Hematopoietic multipotent progenitor cell treated with erythropoietin and hydrocortisone succinate and interleukin-3 and kit ligand, for 4 days (in vitro differentiated cells): ENCODE measurements at regions not wholly inside any gene's neighbourhood (a gene's known extent, or its start where the extent isn't known, plus 50 kb on each side); places are given as distances from the start of the nearest gene placed in this dataset.
A peak's percentile ranks its signal among the peaks of the same experiment; 100 is the strongest.
"Not testable (repeated sequence)": the region's sequence is repeated elsewhere in the genome, so short reads cannot be mapped to it uniquely, and the experiment has no call there.

Experiments used
- DNase-seq: peaks from one replicate; pipeline ENCODE4 v3.0.0-alpha.2; 2015

DNA sequence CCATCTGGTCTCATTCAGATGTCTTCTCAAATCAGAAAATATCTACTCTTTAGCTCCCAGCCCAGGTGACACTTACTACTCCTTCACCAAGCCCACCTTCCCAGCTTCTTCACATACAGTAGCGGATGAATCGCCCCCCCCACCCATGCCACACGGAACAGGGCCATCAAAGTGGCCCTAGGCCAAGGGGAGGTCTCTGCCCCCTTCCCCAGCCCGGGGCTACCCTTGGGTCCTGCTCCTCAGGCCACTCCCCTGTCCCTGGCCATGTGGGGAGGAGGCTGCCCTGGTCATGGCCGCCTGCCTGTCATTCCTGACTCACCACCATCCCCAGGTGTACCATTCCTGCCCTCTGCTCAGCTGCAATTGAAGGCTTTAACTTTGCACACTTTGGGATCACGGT is 142.8 kb downstream of the NECTIN1 start:
- no peak for DNase-seq

- DNase-seq = peak; percentile 57
Observed at GRCh38 chr11:119585043-119585781, 143.8 kb downstream of the NECTIN1 start.

GRCh38 chr11:119584193-119585042 is 144.6 kb downstream of the NECTIN1 start:
- peak; percentile 95 for DNase-seq

DNA sequence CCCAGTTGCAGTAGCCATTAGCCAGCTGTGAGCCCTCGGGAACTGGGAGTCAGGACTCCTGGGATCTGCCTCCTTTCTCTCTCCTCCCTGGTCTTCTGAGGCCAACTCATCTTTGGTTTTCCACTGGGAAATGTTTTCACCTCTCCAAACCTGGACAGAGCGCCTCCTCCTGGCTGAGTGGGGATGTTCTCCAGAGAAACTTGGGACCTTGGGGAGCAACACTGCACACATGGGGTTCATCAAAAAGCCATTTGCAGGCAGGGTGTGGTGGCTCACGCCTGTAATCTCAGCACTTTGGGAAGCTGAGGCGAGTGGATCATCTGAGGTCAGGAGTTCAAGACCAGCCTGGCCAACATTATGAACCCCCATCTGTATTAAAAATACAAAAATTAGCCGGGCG is 145.4 kb downstream of the NECTIN1 start:
- no peak for DNase-seq

GRCh38 chr11:119581396-119581795 is 147.6 kb downstream of the NECTIN1 start:
- not testable (repeated sequence) for DNase-seq

- no peak for DNase-seq
Observed at GRCh38 chr11:119580751-119581150, 148.2 kb downstream of the NECTIN1 start.

- DNase-seq = no peak
Observed at GRCh38 chr11:119580081-119580480, 148.9 kb downstream of the NECTIN1 start.

GRCh38 chr11:119578521-119579191 is 150.3 kb downstream of the NECTIN1 start:
- peak; percentile 89 for DNase-seq

GRCh38 chr11:119573858-119574257 is 150.9 kb upstream of the THY1 start:
- peak; percentile 90 for DNase-seq

DNA sequence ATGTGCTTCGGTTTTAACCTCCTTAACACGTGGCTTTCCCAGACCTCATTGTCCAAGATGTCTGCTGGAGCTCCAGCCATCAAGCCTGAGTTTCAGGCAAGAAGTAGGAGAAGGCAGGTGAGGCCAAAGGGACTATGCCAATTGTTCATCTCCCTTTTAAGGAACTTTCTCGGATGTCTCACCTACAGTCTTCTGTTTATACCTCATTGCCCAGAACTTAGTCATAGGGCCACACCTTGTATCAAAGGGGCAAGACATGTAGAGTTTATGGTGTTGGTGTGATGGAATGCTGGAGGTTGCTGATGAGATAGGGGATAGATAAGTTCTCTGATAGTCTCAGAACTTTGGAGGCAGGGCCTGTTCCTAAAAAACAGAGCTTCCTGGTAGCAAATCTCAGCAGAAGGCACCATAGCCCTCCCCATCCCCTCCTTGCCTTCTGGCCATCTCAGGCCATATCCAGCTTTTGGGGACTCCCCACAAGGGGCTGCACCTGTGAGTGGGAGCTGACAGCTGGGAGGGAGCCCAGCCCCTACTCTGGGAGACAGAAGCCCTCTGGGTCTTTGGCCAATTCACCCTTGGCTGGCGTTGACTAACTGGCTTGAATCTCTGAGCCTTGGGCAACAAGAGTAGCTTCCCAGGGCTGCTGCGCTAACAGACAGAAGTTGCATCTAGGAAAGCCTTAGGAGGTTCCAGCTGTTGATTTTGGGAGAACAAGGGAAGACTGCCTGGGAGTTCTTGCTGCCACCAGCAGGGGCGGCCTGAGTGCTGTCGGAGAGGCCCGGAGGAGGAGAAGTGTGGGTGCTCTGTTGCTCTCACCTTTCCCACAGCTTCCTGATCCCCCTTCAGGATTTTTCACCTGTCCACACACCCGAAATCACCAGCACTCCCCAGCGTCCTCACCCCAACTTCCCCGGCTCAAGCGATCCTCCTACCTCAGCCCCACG is 149.8 kb upstream of the THY1 start:
- no peak for DNase-seq

DNA sequence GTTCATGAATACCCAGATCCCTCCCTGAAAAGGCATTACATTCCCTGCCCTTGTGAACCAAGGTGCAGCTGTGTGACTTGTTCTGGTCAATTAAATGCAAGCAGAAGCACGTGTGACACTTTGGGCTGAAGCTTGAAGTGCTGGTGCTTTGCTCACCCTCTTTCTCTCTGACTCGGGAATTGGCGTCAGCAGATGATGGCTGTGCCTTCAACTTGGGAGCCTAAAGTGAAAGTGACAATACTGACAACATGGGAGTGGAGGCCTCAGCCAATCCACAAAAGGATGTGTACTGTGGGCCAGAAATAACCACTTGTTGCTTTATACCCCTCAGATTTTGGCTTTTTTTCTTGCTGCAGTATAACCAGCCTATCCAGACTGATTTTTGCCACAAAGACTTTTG is 148.3 kb upstream of the THY1 start:
- DNase-seq = no peak

DNA sequence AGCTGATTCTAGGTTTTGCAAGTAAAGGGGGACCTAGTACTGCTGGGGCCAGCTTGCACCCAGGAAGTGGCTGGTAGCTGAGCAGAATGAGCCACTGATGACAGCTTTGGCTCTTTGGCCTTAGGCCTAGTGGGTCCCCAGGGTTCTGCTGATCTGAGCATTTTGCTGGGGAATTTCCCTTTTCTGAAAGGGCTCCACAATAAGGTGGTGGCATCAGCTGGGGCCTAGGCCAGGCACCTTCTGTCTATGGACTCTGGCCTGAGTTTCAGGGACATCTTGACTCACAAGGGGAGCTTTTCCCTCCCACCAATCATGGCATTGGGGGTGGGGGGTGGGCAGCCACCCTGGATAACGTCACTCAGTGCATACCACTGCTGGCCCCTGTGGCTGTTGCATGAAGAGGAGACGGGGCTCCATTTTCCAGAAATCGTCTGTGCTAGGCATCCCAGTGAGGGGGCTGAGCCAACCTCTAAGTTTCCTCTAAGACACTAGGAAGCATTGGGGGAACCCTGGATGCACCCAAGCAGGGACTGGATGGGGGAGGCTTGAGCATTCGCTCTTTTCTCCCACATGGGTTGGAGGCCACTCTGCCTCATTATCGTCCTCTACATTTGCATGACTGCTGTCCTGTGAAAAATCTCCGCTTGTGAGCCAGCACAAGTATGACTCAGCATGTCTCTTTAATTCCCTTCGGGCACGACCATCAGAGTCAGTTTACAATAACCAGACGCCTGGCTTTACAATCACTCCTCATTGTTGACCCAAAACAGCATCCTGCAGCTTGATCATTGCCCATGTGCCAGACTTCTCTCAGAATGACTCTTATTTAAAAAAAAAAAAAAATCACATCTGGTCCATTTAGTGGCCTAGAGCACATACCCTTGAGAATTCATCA is 145.0 kb upstream of the THY1 start:
- DNase-seq = no peak

DNA sequence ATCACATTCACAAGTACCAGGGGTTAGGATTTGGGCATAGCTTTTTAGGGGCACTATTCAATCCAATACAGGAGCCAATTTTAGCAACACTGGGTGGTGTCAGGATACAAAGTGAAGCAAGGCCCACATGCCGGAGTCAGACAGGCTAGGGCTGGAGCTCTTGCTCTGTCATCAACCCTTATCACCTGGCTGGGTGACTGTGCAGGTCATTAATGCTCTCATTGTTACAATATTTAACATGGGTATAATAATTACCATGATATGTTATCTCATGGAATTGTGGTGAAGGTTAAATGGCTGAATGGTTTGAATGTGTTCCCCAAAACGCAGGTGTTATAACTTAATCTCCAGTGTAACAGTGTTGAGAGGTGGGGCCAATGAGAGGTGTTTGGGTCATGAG is 143.3 kb upstream of the THY1 start:
- no peak for DNase-seq

- DNase-seq = not testable (repeated sequence)
Observed at GRCh38 chr11:119565693-119566092, 142.7 kb upstream of the THY1 start.

- no peak for DNase-seq
Observed at GRCh38 chr11:119560961-119561360, 138.0 kb upstream of the THY1 start.

GRCh38 chr11:119560291-119560690 is 137.3 kb upstream of the THY1 start:
- DNase-seq = no peak

DNA sequence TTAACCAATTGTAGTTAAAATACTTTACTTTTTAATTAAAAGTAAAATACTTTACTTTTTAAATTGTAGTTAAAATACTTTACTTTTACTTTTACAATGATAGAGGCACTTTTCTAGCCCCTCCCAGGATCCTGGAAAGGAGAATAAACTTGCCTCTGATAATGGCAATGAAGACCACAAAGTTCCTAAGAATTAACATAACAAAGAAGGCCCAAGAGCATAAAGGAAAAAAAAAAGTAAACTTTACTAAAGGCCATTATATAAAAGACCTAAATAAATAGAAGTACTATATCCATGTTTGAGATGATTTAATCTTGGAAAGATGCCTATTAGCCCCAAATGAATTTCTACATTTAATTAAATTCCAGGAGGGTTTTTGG is 129.1 kb upstream of the THY1 start:
- DNase-seq = no peak

GRCh38 chr11:119551420-119552105 is 128.6 kb upstream of the THY1 start:
- no peak for DNase-seq

DNA sequence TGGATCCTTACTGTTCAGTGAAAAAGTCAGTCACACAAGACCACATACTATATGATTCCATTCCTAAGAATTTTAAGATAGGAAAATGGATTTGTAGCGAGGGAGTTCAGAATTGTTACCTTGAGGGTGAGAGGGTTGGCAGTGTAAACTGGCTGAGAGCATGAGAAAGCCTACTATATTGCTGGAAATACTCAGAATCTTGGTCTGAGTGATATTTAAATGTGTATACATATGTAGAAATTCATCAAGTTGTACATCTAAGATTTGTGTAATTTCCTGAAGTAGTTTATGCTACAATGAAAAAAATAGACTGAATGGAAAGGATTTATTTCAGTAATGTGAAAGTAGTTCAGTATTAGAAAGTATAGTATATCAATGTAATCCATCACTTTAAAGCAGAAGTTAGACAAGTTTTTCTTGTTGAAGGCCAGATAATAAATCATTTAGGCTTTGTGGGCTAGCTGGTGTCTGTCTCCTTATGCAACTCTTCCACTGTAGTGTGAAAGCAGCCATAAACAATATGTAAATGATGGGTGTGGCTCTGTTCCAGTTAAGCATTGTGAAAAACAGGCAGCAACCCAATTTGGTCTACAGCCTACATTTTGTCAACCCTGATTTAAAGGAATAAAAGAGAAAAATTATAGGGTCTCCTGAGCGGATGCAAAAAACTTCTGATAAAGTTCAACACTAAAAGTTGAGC is 127.2 kb upstream of the THY1 start:
- peak; percentile 58 for DNase-seq

GRCh38 chr11:119547511-119547910 is 124.5 kb upstream of the THY1 start:
- no peak for DNase-seq
